GM10248 (cell line): ENCODE measurements at regions not wholly inside any gene's neighbourhood (a gene's known extent, or its start where the extent isn't known, plus 50 kb on each side); places are given as distances from the start of the nearest gene placed in this dataset.
"Not testable (repeated sequence)": the region's sequence is repeated elsewhere in the genome, so short reads cannot be mapped to it uniquely, and the experiment has no call there.

Source experiments
- CTCF ChIA-PET: fragments of 300-600 bp; sonication (Branson Sonifier 250); formaldehyde crosslinking; extraction: SDS; loops from one replicate; lab custom pipeline; 2021; ENCODE audit warnings: antibody characterized with exemption; lab: Yijun Ruan, JAX
- POLR2A ChIA-PET: fragments of 350-650 bp; sonication (Branson Sonifier 250); formaldehyde crosslinking; extraction: SDS; loops from one replicate; lab custom pipeline; 2020; ENCODE audit warnings: antibody characterized with exemption; lab: Yijun Ruan, JAX
- DNase-seq: peaks from one replicate; pipeline ENCODE4 v3.0.0; 2012; ENCODE audit errors: extremely low spot score
- CTCF ChIP-seq: IDR thresholded peaks from 2 replicates; pipeline ENCODE4 v1.5.1; 2012; ENCODE audit warnings: mild to moderate bottlenecking, low read depth; ENCODE audit errors: extremely low read depth, missing control alignments, control extremely low read depth

GRCh38 chr6:49151033-49151432 lies 312.0 kb downstream of the MMUT start:
- ChIA-PET CTCF (no interaction called here), POLR2A (no interaction called here)
- no peak for DNase-seq
- no peak for TF ChIP-seq CTCF

- TF ChIP-seq CTCF, result no peak
- CTCF ChIA-PET, result no interaction called here
- DNase-seq, result no peak
- POLR2A ChIA-PET, result no interaction called here
These were observed 317.8 kb downstream of the MMUT start for GRCh38 chr6:49145280-49145679.

GRCh38 chr6:49142421-49143151 lies 320.5 kb downstream of the MMUT start:
- POLR2A ChIA-PET, result no interaction called here
- no peak for DNase-seq

GRCh38 chr6:49121970-49122369 lies 341.1 kb downstream of the MMUT start:
- POLR2A ChIA-PET, result no interaction called here
- no peak for TF ChIP-seq CTCF
- DNase-seq, result no peak
- CTCF ChIA-PET, result no interaction called here

More at GRCh38 chr6:49142421-49143151, 320.5 kb downstream of the MMUT start:
- TF ChIP-seq CTCF, result no peak
- CTCF ChIA-PET, result interaction anchor here (1.2 to 1.6 kb wide), 2 partner anchors 21 to 63 kb away, joined by 3 to 4 read pairs; no protein-coding TSS in a partner anchor

- CTCF ChIA-PET, result no interaction called here
- TF ChIP-seq CTCF, result no peak
- POLR2A ChIA-PET, result no interaction called here
- no peak for DNase-seq
These were observed 344.6 kb downstream of the MMUT start for GRCh38 chr6:49118478-49118877.

- ChIA-PET POLR2A (no interaction called here), CTCF (no interaction called here)
- TF ChIP-seq CTCF, result no peak
These were observed 352.1 kb downstream of the MMUT start for GRCh38 chr6:49110916-49111315.

GRCh38 chr6:49097664-49098063 lies 365.4 kb downstream of the MMUT start:
- CTCF ChIA-PET, DNase-seq, POLR2A ChIA-PET: not testable (repeated sequence)

More at GRCh38 chr6:49110916-49111315, 352.1 kb downstream of the MMUT start:
- no peak for DNase-seq
